HG02840 (cell line): ENCODE measurements at regions not wholly inside any gene's neighbourhood (a gene's known extent, or its start where the extent isn't known, plus 50 kb on each side); places are given as distances from the start of the nearest gene placed in this dataset.

ENCODE experiments used
- ATAC-seq: cut with Tn5 transposase; IDR thresholded peaks from one replicate; pipeline ENCODE4 v1.9.1; 2021; ENCODE audit warnings: mild to moderate bottlenecking, moderate library complexity, moderate number of reproducible peaks; ENCODE audit not compliant: unreplicated experiment, low FRiP score

GRCh38 chr13:109541081-109541480, 245.3 kb downstream of the IRS2 start:
- ATAC-seq = no peak

GRCh38 chr13:109537584-109537983, 248.8 kb downstream of the IRS2 start:
- ATAC-seq = no peak

- no peak for ATAC-seq
Measured at GRCh38 chr13:109533350-109533749, 253.0 kb downstream of the IRS2 start.

GRCh38 chr13:109529964-109530363, 256.4 kb downstream of the IRS2 start:
- ATAC-seq = no peak

GRCh38 chr13:109521719-109522118, 264.7 kb downstream of the IRS2 start:
- no peak for ATAC-seq

- ATAC-seq = no peak
Measured at GRCh38 chr13:109517517-109517916, 268.9 kb downstream of the IRS2 start.

GRCh38 chr13:109516186-109516585, 270.2 kb downstream of the IRS2 start:
- ATAC-seq = no peak

- no peak for ATAC-seq
Measured at GRCh38 chr13:109510013-109510412, 276.4 kb downstream of the IRS2 start.

GRCh38 chr13:109509154-109509900, 277.1 kb downstream of the IRS2 start:
- ATAC-seq = no peak

GRCh38 chr13:109500146-109500773, 286.1 kb downstream of the IRS2 start:
- no peak for ATAC-seq

- no peak for ATAC-seq
Measured at GRCh38 chr13:109497917-109498316, 288.5 kb downstream of the IRS2 start.

GRCh38 chr13:109496216-109496615, 290.2 kb downstream of the IRS2 start:
- no peak for ATAC-seq

GRCh38 chr13:109494925-109495369, 291.4 kb downstream of the IRS2 start:
- ATAC-seq = no peak

- ATAC-seq = no peak
Measured at GRCh38 chr13:109485136-109485794, 301.1 kb downstream of the IRS2 start.

- ATAC-seq = no peak
Measured at GRCh38 chr13:109483284-109483683, 303.1 kb downstream of the IRS2 start.

- no peak for ATAC-seq
Measured at GRCh38 chr13:109481040-109481439, 305.3 kb downstream of the IRS2 start.

- ATAC-seq = no peak
Measured at GRCh38 chr13:109480011-109480955, 306.1 kb downstream of the IRS2 start.

GRCh38 chr13:109479534-109479933, 306.8 kb downstream of the IRS2 start:
- no peak for ATAC-seq

- ATAC-seq = no peak
Measured at GRCh38 chr13:109476001-109476400, 310.4 kb downstream of the IRS2 start.

- ATAC-seq = no peak
Measured at GRCh38 chr13:109468123-109468522, 318.3 kb downstream of the IRS2 start.
